Testis (tissue), 2 donors: ENCODE measurements at regions not wholly inside any gene's neighbourhood (a gene's known extent, or its start where the extent isn't known, plus 50 kb on each side); places are given as distances from the start of the nearest gene placed in this dataset.

Source experiments
- DNase-seq: peaks from one replicate; pipeline ENCODE4 v3.0.0-alpha.2; 2019
- H3K27ac ChIP-seq, 2 donors: fragments of 200-600 bp; sonication (generic); one replicate each; pipeline ENCODE4 v1.5.1; 2019
- H3K27me3 ChIP-seq: fragments of 200-600 bp; sonication (generic); one replicate; pipeline ENCODE4 v1.5.1; 2019
- H3K36me3 ChIP-seq: fragments of 200-600 bp; sonication (generic); one replicate; pipeline ENCODE4 v1.5.1; 2017; ENCODE audit warnings: low read depth; ENCODE audit errors: missing control alignments
- H3K4me1 ChIP-seq: fragments of 200-600 bp; sonication (generic); one replicate; pipeline ENCODE4 v1.5.1; 2019
- H3K4me3 ChIP-seq, 2 donors: fragments of 200-600 bp; sonication (generic); one replicate each; pipeline ENCODE4 v1.5.1; 2017 to 2019
- H3K9me3 ChIP-seq: fragments of 200-600 bp; sonication (generic); one replicate; pipeline ENCODE4 v1.5.1; 2017
- POLR2A ChIP-seq: fragments of 450-650 bp; IDR thresholded peaks from one replicate; pipeline ENCODE4 v1.6.1; 2017; ENCODE audit warnings: antibody characterized with exemption, mild to moderate bottlenecking, moderate library complexity
- WGBS, 2 donors: methylation state at CpG; one replicate each; pipeline ENCODE4 v1.1.5; 2018; 5-methylcytosine and 5-hydroxymethylcytosine counted together
- intact Hi-C: fragments of 100-400 bp; cut with DNase I; formaldehyde crosslinking; loops from one replicate; pipeline ENCODE4 v1.15.1; 2023; ENCODE audit warnings: low total_unique reads
- TF ChIP-seq, protein P1 (sequence below), 3 experiments: fragments of 450-650 bp in 2 of 3; fragments of 200-600 bp in 1 of 3; sonication (generic) in 1 of 3; IDR thresholded peaks; one replicate each; pipeline ENCODE4 v1.5.1; 2016 to 2019; ENCODE audit warnings: antibody characterized with exemption in 3 of 3, mild to moderate bottlenecking in 2 of 3, moderate library complexity in 1 of 3

DNA sequence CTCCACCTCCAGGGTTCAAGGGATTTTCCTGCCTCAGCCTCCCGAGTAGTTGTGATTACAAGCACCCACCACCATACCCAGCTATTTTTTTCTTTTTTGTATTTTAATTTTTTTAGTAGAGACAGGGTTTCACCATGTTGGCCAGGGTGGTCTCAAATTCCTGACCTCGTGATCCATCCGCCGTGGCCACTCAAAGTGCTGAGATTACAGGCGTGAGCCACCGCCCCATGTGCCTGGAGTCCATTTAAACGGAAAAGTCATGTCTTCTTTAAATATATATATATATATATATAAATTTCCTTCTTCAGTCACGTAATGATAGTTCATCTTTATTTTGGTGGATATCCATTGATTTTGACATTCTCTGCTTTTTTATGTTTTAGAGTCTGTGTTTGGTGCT lies 264.0 kb upstream of the PITX2 start:
- no peaks in the 10 kb centered on the region for H3K4me1 ChIP-seq
- no peak for DNase-seq
- WGBS, 2 donors: 67% methylated on average over 8 of the region's 8 CpGs
- H3K9me3 ChIP-seq: no peaks in the 10 kb centered on the region
- no peak overlapping the region for H3K27ac ChIP-seq
- TF ChIP-seq POLR2A: no peak
- TF ChIP-seq, protein P1, sequence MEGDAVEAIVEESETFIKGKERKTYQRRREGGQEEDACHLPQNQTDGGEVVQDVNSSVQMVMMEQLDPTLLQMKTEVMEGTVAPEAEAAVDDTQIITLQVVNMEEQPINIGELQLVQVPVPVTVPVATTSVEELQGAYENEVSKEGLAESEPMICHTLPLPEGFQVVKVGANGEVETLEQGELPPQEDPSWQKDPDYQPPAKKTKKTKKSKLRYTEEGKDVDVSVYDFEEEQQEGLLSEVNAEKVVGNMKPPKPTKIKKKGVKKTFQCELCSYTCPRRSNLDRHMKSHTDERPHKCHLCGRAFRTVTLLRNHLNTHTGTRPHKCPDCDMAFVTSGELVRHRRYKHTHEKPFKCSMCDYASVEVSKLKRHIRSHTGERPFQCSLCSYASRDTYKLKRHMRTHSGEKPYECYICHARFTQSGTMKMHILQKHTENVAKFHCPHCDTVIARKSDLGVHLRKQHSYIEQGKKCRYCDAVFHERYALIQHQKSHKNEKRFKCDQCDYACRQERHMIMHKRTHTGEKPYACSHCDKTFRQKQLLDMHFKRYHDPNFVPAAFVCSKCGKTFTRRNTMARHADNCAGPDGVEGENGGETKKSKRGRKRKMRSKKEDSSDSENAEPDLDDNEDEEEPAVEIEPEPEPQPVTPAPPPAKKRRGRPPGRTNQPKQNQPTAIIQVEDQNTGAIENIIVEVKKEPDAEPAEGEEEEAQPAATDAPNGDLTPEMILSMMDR (IDR thresholded peaks at IDR 0.05): no peak
- no peaks in the 10 kb centered on the region for H3K27me3 ChIP-seq
- intact Hi-C loops: no loop called here
- H3K36me3 ChIP-seq: no peaks in the 10 kb centered on the region
- H3K4me3 ChIP-seq: no peak overlapping the region

DNA sequence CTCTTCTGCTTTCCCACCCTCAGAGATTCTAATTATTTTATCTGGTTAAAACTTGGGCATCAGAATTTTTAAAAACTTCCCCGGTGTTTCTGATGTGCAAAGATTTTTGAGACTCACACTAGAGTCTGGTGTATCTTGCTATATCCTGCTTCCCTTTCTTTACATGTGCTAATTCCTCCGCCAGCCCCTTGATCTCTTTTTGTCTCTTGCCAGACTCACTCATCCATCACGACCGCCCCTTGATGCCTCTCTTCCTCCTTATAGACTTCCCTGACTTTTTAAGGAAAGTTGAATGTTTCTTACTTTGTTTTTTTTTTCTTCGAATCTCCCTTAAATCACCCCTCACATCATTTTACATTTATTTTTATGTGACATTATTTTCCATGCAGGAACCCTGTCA lies 274.9 kb upstream of the PITX2 start:
- Histone ChIP-seq H3K4me1 (no peaks in the 10 kb centered on the region), H3K27ac (no peak overlapping the region), H3K36me3 (no peaks in the 10 kb centered on the region), H3K27me3 (no peaks in the 10 kb centered on the region), H3K9me3 (no peaks in the 10 kb centered on the region), H3K4me3 (no peak overlapping the region)
- 62 to 66% methylated on average over 5 of the region's 5 CpGs for WGBS, 2 donors
- no peak for TF ChIP-seq POLR2A
- TF ChIP-seq, protein P1 (IDR thresholded peaks at IDR 0.05): no peak
- intact Hi-C loops: no loop called here
- DNase-seq: no peak

- intact Hi-C loops: no loop called here
- no peak for DNase-seq
- Histone ChIP-seq H3K9me3 (no peaks in the 10 kb centered on the region), H3K27me3 (no peaks in the 10 kb centered on the region), H3K4me3 (no peak overlapping the region), H3K4me1 (no peaks in the 10 kb centered on the region), H3K36me3 (no peaks in the 10 kb centered on the region), H3K27ac (no peak overlapping the region)
- no peak for TF ChIP-seq POLR2A
- TF ChIP-seq, protein P1 (IDR thresholded peaks at IDR 0.05): no peak
- 73 to 84% methylated on average over 1 of the region's 1 CpG for WGBS, 2 donors
Measured at GRCh38 chr4:110898290-110898689, 275.4 kb upstream of the PITX2 start.

DNA sequence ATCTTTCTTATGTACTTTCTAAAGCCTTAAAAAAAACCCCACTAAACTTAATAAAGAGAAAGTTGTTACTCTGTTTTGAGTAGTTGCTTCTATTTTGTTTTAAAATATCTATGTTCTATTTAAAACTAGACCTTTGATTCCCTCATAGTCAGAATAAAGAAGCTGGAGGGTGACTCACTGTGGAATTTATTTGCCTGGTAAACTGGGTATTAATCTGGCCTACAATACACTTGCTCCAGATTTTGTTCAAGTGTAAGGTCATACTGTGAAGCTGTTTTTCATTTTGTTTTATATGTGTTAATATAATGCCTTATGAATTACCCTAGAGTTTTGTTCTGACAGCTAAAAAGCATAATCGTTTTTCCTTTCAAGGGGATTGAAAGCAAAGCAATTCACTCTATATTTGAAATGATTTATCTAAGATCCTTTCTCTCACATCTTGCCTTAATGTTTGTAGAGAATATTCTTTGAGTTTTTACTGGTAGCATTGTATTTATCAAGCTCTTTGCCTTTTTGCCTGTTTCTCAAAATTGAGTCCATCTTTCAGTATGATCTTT lies 277.4 kb upstream of the PITX2 start:
- TF ChIP-seq POLR2A: no peak
- TF ChIP-seq, protein P1 (IDR thresholded peaks at IDR 0.05): no peak
- no peak for DNase-seq
- intact Hi-C loops: no loop called here
- no peaks in the 10 kb centered on the region for H3K36me3 ChIP-seq
- H3K27ac ChIP-seq: no peak overlapping the region
- H3K4me1 ChIP-seq: no peaks in the 10 kb centered on the region
- H3K4me3 ChIP-seq: no peak overlapping the region
- no peaks in the 10 kb centered on the region for H3K9me3 ChIP-seq
- no peaks in the 10 kb centered on the region for H3K27me3 ChIP-seq
- WGBS, 2 donors: 42 to 54% methylated on average over 1 of the region's 1 CpG

- Histone ChIP-seq H3K4me3 (no peak overlapping the region), H3K27ac (no peak overlapping the region), H3K9me3 (no peaks in the 10 kb centered on the region), H3K4me1 (no peaks in the 10 kb centered on the region), H3K27me3 (no peaks in the 10 kb centered on the region), H3K36me3 (no peaks in the 10 kb centered on the region)
- 74 to 81% methylated on average over 3 of the region's 3 CpGs for WGBS, 2 donors
- DNase-seq: no peak
- intact Hi-C loops: no loop called here
- TF ChIP-seq, protein P1 (IDR thresholded peaks at IDR 0.05): no peak
Measured at GRCh38 chr4:110902500-110902899, 279.6 kb upstream of the PITX2 start.
